ENCODE measurements at regions not wholly inside any gene's neighbourhood (a gene's known extent, or its start where the extent isn't known, plus 50 kb on each side); places are given as distances from the start of the nearest gene placed in this dataset.

DNA sequence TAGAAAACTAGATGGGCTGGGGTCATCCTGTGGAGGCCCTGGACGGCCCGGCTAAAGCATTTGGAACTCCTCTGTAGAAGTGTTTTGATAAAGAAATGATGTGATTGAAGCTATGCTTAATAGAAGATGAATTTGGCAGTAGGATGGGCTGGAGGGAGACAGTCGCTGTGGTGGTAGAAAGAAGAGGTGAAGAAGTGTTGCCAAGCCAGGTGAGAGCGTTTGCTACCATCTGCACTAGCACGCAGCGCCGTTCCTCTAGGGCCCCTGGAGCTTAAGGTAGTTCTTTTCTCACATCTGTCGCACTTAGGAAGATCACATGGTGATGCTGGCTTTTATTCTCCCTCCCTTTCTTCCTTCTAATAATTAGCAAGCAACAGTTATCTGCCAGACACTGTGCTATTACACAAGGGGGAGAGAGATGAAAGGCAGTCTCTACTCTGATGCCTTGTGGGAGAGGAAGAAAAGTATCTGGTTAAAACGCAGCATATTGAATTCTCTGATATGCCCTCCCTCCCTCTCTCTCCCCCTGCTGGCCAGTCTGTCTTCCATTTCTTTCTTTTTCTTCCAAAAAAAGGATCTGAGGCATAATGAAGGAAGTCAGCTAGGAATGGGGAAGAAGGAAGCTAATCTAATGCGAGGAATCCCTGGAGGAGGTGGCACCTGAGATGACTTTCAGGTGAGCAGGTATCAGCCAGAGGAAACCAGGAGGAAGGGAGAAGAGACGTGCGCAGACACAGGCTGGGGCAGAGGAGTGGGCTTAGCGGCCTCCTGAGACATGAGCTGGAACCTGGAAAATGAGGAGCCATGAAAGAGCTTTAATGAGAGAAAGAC is 162.3 kb upstream of the KLF14 start:
- H3K9me3 ChIP-seq (replicated peaks; ENCODE audit: control insufficient read depth, insufficient read depth, low read length) = no peaks in the 10 kb centered on the region
- dilution Hi-C loops (cut with MboI; ENCODE audit: extremely low pct_ligation_motif_present, low sequenced_read_pairs) = no loop called here
- peaks cover 29% of the 10 kb centered on the region in 2 experiments for H3K36me3 ChIP-seq (ENCODE audit: control insufficient read depth in 2 of 2, extremely low read depth in 1 of 2, insufficient read depth in 2 of 2, low read length in 2 of 2)
- H2AFZ ChIP-seq (ENCODE audit: low read depth, low read length) = no peak overlapping the region
- no peaks in the 10 kb centered on the region for H3K27me3 ChIP-seq (ENCODE audit: control insufficient read depth in 2 of 2, insufficient read depth in 2 of 2, low read length in 2 of 2)
- peak; percentile 31 to 46 for TF ChIP-seq CTCF (IDR thresholded peaks at IDR 0.05; ENCODE audit: extremely low read depth in 1 of 2, insufficient read depth in 1 of 2, low read depth in 1 of 2, low read length in 2 of 2)
- TF ChIP-seq FOS (IDR thresholded peaks at IDR 0.05; ENCODE audit: borderline replicate concordance, insufficient read depth, low read length) = no peak
- no peak for TF ChIP-seq POLR2A (IDR thresholded peaks at IDR 0.05; ENCODE audit: low read depth, low read length)
- H3K79me2 ChIP-seq (ENCODE audit: control insufficient read depth, insufficient read depth, low read length) = peaks cover 94% of the 10 kb centered on the region
- no peak for DNase-seq (ENCODE audit: low read depth, low spot score)
- H3K27ac ChIP-seq (ENCODE audit: insufficient read depth, low read depth, low read length) = peak overlapping the region; percentile 42
- H3K9me1 ChIP-seq (replicated peaks; ENCODE audit: control insufficient read depth, extremely low read depth, insufficient read depth, low read length) = no peaks in the 10 kb centered on the region
- no peak overlapping the region for H3K9ac ChIP-seq (replicated peaks; ENCODE audit: extremely low read depth, insufficient read depth, low read length)
- H4K20me1 ChIP-seq (replicated peaks; ENCODE audit: control insufficient read depth, extremely low read depth, insufficient read depth, low read length) = peaks cover 3% of the 10 kb centered on the region
- ChIA-PET POLR2A (interaction anchor here (1.0 to 1.4 kb wide), 2 partner anchors 16 to 25 kb away, joined by 3 to 6 read pairs; no protein-coding TSS in a partner anchor), CTCF (interaction anchor here (0.7 to 7.2 kb wide), 58 partner anchors 10 to 824 kb away, joined by 3 to 175 read pairs (median 7); no protein-coding TSS in a partner anchor)
- peaks cover 73% of the 10 kb centered on the region for H3K4me1 ChIP-seq (ENCODE audit: control insufficient read depth, extremely low read depth, insufficient read depth, low read length)
- FAIRE-seq = no peak
- intact Hi-C loops (cut with micrococcal nuclease) = loop anchor here (10.0 kb wide), 1 partner anchor 589 kb away; no protein-coding TSS in a partner anchor
- H3K4me3 ChIP-seq (replicated peaks in 1 of 3; ENCODE audit: insufficient read depth in 1 of 3, low read depth in 1 of 3, low read length in 3 of 3) = no peak overlapping the region
- H3K4me2 ChIP-seq (ENCODE audit: insufficient read depth, low read length) = no peak overlapping the region
- no TSS peak for BruUV-seq (replicated peaks)
